H1 (cell line): ENCODE measurements at regions not wholly inside any gene's neighbourhood (a gene's known extent, or its start where the extent isn't known, plus 50 kb on each side); places are given as distances from the start of the nearest gene placed in this dataset.

ENCODE experiments used
- CTCF ChIA-PET: fragments of 300-600 bp; sonication (Branson Sonifier 250); formaldehyde crosslinking; loops from one replicate; lab custom pipeline; 2021; ENCODE audit not compliant: partially characterized antibody; lab: Charles Lee
- POLR2A ChIA-PET: fragments of 300-600 bp; sonication (Branson Sonifier 250); formaldehyde crosslinking; loops from one replicate; lab custom pipeline; 2021; ENCODE audit warnings: inconsistent platforms; ENCODE audit not compliant: partially characterized antibody; lab: Charles Lee
- DNase-seq, 2 experiments: peaks; one replicate each; pipeline versions ENCODE4 v3.0.0 to v3.0.0-alpha.2; 2010 to 2022; ENCODE audit warnings: low spot score in 2 of 2, low read depth in 1 of 2, mixed read lengths in 1 of 2
- FAIRE-seq: peaks from 2 replicates; lab custom pipeline; 2011; peaks lifted over from hg19 to GRCh38; lab: Jason Lieb, UNC
- H2AFZ ChIP-seq: 2 replicates; pipeline ENCODE4 v1.8.1; 2012; ENCODE audit warnings: low read length, inconsistent platforms
- H2AK5ac ChIP-seq: 2 replicates; pipeline ENCODE4 v1.6.1; 2013; ENCODE audit warnings: low read depth, low read length
- H2BK120ac ChIP-seq: replicated peaks from 2 replicates; pipeline ENCODE3; 2013; ENCODE audit warnings: low read depth, low read length, inconsistent platforms
- H2BK12ac ChIP-seq: 2 replicates; pipeline ENCODE4 v1.6.1; 2013; ENCODE audit warnings: low read depth, low read length
- H2BK15ac ChIP-seq: 2 replicates; pipeline ENCODE4 v1.6.1; 2013; ENCODE audit warnings: low read length
- H2BK20ac ChIP-seq: 2 replicates; pipeline ENCODE4 v1.6.1; 2013; ENCODE audit warnings: low read length
- H2BK5ac ChIP-seq: 2 replicates; pipeline ENCODE4 v1.6.1; 2013; ENCODE audit warnings: low read depth, low read length
- H3K14ac ChIP-seq: 2 replicates; pipeline ENCODE4 v1.6.1; 2013; ENCODE audit warnings: inconsistent platforms; ENCODE audit not compliant: insufficient read length
- H3K18ac ChIP-seq: 2 replicates; pipeline ENCODE4 v1.6.1; 2013; ENCODE audit warnings: low read length; ENCODE audit errors: extremely low read depth
- H3K23ac ChIP-seq: 2 replicates; pipeline ENCODE4 v1.6.1; 2013; ENCODE audit warnings: inconsistent platforms; ENCODE audit not compliant: insufficient read length
- H3K23me2 ChIP-seq: 2 replicates; pipeline ENCODE4 v1.6.1; 2013; ENCODE audit warnings: low read depth, low read length
- H3K27ac ChIP-seq: 2 replicates; pipeline ENCODE4 v1.6.1; 2011; ENCODE audit warnings: low read depth, low read length, inconsistent platforms
- H3K27me3 ChIP-seq, 4 experiments: replicated peaks in 1 of 4; 1 replicate in 1 of 4; 2 replicates in 3 of 4; pipeline versions ENCODE4 v1.6.1 to v1.8.1; 2011 to 2013; ENCODE audit warnings: low read length in 3 of 4, mild to moderate bottlenecking in 3 of 4, inconsistent platforms in 2 of 4, mixed read lengths in 2 of 4, moderate library complexity in 1 of 4; ENCODE audit not compliant: control insufficient read depth in 3 of 4, insufficient read depth in 3 of 4; ENCODE audit errors: extremely low read depth in 1 of 4
- H3K36me3 ChIP-seq, 4 experiments: 2 replicates each; pipeline versions ENCODE4 v1.6.1 to v1.8.1; 2011 to 2013; ENCODE audit warnings: mild to moderate bottlenecking in 4 of 4, low read length in 3 of 4, moderate library complexity in 2 of 4, control low read depth in 1 of 4, inconsistent platforms in 1 of 4; ENCODE audit not compliant: insufficient read depth in 4 of 4, control insufficient read depth in 2 of 4
- H3K4ac ChIP-seq: replicated peaks from 2 replicates; pipeline ENCODE3; 2013; ENCODE audit warnings: low read length, low read depth, mixed read lengths, inconsistent platforms; ENCODE audit not compliant: insufficient read length
- H3K4me1 ChIP-seq, 4 experiments: replicated peaks in 1 of 4; 1 replicate in 1 of 4; 2 replicates in 3 of 4; pipeline versions ENCODE4 v1.6.1 to v1.8.1; 2011 to 2013; ENCODE audit warnings: low read length in 3 of 4, inconsistent platforms in 2 of 4, mixed read lengths in 1 of 4; ENCODE audit not compliant: insufficient read depth in 4 of 4, control insufficient read depth in 3 of 4
- H3K4me2 ChIP-seq, 2 experiments: 2 replicates each; pipeline versions ENCODE4 v1.6.1 to v1.8.1; 2011 to 2013; ENCODE audit warnings: low read depth in 2 of 2, low read length in 2 of 2, control low read depth in 1 of 2, inconsistent platforms in 1 of 2, mild to moderate bottlenecking in 1 of 2; ENCODE audit not compliant: insufficient read depth in 1 of 2
- H3K4me3 ChIP-seq, 4 experiments: fragments of 200-600, 300-600 bp in 1 of 4; sonication (generic), shearing (Covaris generic), sonication (Bioruptor Twin) in 1 of 4; 2 replicates each; pipeline versions ENCODE4 v1.5.1 to v1.8.1; 2011 to 2016; ENCODE audit warnings: low read length in 4 of 4, low read depth in 3 of 4, control low read depth in 2 of 4, inconsistent platforms in 2 of 4, mild to moderate bottlenecking in 2 of 4, mixed read lengths in 1 of 4, moderate library complexity in 1 of 4; ENCODE audit not compliant: insufficient read depth in 2 of 4; ENCODE audit errors: extremely low read depth in 1 of 4
- H3K56ac ChIP-seq: replicated peaks from 2 replicates; pipeline ENCODE3; 2013; ENCODE audit warnings: low read depth, mild to moderate bottlenecking, mixed read lengths, low read length, inconsistent platforms; ENCODE audit not compliant: insufficient read length
- H3K79me1 ChIP-seq: 2 replicates; pipeline ENCODE4 v1.6.1; 2013; ENCODE audit warnings: low read depth, low read length, control low read depth
- H3K79me2 ChIP-seq, 2 experiments: 2 replicates each; pipeline versions ENCODE4 v1.6.1 to v1.8.1; 2012 to 2013; ENCODE audit warnings: low read length in 2 of 2, mild to moderate bottlenecking in 2 of 2, inconsistent platforms in 1 of 2; ENCODE audit not compliant: insufficient read depth in 2 of 2, control insufficient read depth in 1 of 2
- H3K9ac ChIP-seq, 4 experiments: replicated peaks in 1 of 4; 1 replicate in 1 of 4; 2 replicates in 3 of 4; pipeline versions ENCODE4 v1.6.1 to v1.8.1; 2011 to 2013; ENCODE audit warnings: low read depth in 3 of 4, low read length in 3 of 4, control low read depth in 2 of 4, mild to moderate bottlenecking in 2 of 4, moderate library complexity in 2 of 4, inconsistent platforms in 1 of 4; ENCODE audit errors: extremely low read depth in 1 of 4
- H3K9me3 ChIP-seq, 2 experiments: 2 replicates each; pipeline versions ENCODE4 v1.6.1 to v1.8.1; 2012 to 2013; ENCODE audit warnings: mild to moderate bottlenecking in 2 of 2, moderate library complexity in 2 of 2, control low read depth in 1 of 2, inconsistent platforms in 1 of 2, low read depth in 1 of 2, low read length in 1 of 2, mixed read lengths in 1 of 2; ENCODE audit not compliant: insufficient read depth in 2 of 2
- H4K20me1 ChIP-seq, 2 experiments: replicated peaks in 1 of 2; 2 replicates each; pipeline versions ENCODE3 to v1.8.1; 2011 to 2013; ENCODE audit warnings: inconsistent platforms in 2 of 2, low read length in 2 of 2, mild to moderate bottlenecking in 1 of 2; ENCODE audit not compliant: insufficient read depth in 2 of 2, control insufficient read depth in 1 of 2
- H4K5ac ChIP-seq: 2 replicates; pipeline ENCODE4 v1.6.1; 2013; ENCODE audit warnings: low read length, low read depth, mixed read lengths, inconsistent platforms; ENCODE audit not compliant: insufficient read length
- H4K8ac ChIP-seq: 2 replicates; pipeline ENCODE4 v1.8.0; 2013; ENCODE audit warnings: mild to moderate bottlenecking, moderate library complexity, low read length, inconsistent platforms; ENCODE audit not compliant: insufficient read depth; ENCODE audit errors: extremely low read depth
- H4K91ac ChIP-seq: replicated peaks from 2 replicates; pipeline ENCODE3; 2013; ENCODE audit warnings: low read length, mixed read lengths, inconsistent platforms; ENCODE audit not compliant: insufficient read length
- ATF2 ChIP-seq: IDR thresholded peaks from 2 replicates; pipeline ENCODE4 v1.6.1; 2012; ENCODE audit warnings: low read length, inconsistent platforms
- CHD1 ChIP-seq: IDR thresholded peaks from 2 replicates; pipeline ENCODE4 v1.6.1; 2012; ENCODE audit warnings: low read depth, low read length, improper control_type of control experiment
- CTBP2 ChIP-seq: IDR thresholded peaks from 2 replicates; pipeline ENCODE4 v1.7.0; 2011; ENCODE audit warnings: borderline replicate concordance, mild to moderate bottlenecking, moderate library complexity, mixed read lengths, low read length; ENCODE audit not compliant: insufficient read depth, insufficient read length
- KDM1A ChIP-seq: fragments of 200-600, 300-600 bp; sonication (generic); IDR thresholded peaks from 2 replicates; pipeline ENCODE4 v1.7.1; 2016; ENCODE audit warnings: mild to moderate bottlenecking, low read length, borderline replicate concordance
- KDM4A ChIP-seq: IDR thresholded peaks from one replicate; pipeline ENCODE4 v1.7.1; 2012; ENCODE audit warnings: low read depth, mild to moderate bottlenecking, moderate library complexity, low read length, inconsistent platforms; ENCODE audit not compliant: severe bottlenecking
- PHF8 ChIP-seq: fragments of 200-600 bp; sonication (generic); conservative IDR thresholded peaks from 2 replicates; pipeline ENCODE4 v1.7.1; 2012; ENCODE audit warnings: low read depth, mild to moderate bottlenecking, inconsistent platforms, low read length, moderate library complexity
- RFX5 ChIP-seq: IDR thresholded peaks from 2 replicates; pipeline ENCODE4 v1.6.1; 2011; ENCODE audit warnings: low read depth, low read length, improper control_type of control experiment, borderline replicate concordance
- RNF2 ChIP-seq: fragments of 200-900, 300-1000 bp; sonication (generic); IDR thresholded peaks from 2 replicates; pipeline ENCODE4 v1.7.1; 2016; ENCODE audit warnings: borderline replicate concordance, low read depth, mild to moderate bottlenecking, antibody characterized with exemption, low read length; ENCODE audit not compliant: poor library complexity, severe bottlenecking; ENCODE audit errors: missing control alignments
- SAP30 ChIP-seq: fragments of 300-600 bp; sonication (generic); IDR thresholded peaks from 2 replicates; pipeline ENCODE4 v1.7.1; 2012; ENCODE audit warnings: low read length, moderate library complexity, mild to moderate bottlenecking, inconsistent platforms; ENCODE audit not compliant: insufficient read depth, insufficient replicate concordance
- SUZ12 ChIP-seq: fragments of 200-600 bp; sonication (generic); IDR thresholded peaks from 2 replicates; pipeline ENCODE4 v1.6.1; 2012; ENCODE audit warnings: mild to moderate bottlenecking, inconsistent platforms, low read length, moderate library complexity, mixed read lengths
- WGBS, 2 experiments: shearing (Covaris generic) in 1 of 2; methylation state at CpG; one replicate each; pipeline versions ENCODE4 v1.1.6 to v1.1.7; 2013 to 2015; ENCODE audit warnings: low lambda C conversion rate in 2 of 2, mixed read lengths in 2 of 2, inconsistent platforms in 1 of 2, low coverage in 1 of 2, missing lambda C conversion rate in 1 of 2; ENCODE audit not compliant: insufficient replicate concordance in 2 of 2, insufficient coverage in 1 of 2, insufficient read length in 1 of 2; ENCODE audit errors: extremely low coverage in 1 of 2, missing lambda C conversion rate in 1 of 2; 5-methylcytosine and 5-hydroxymethylcytosine counted together

DNA sequence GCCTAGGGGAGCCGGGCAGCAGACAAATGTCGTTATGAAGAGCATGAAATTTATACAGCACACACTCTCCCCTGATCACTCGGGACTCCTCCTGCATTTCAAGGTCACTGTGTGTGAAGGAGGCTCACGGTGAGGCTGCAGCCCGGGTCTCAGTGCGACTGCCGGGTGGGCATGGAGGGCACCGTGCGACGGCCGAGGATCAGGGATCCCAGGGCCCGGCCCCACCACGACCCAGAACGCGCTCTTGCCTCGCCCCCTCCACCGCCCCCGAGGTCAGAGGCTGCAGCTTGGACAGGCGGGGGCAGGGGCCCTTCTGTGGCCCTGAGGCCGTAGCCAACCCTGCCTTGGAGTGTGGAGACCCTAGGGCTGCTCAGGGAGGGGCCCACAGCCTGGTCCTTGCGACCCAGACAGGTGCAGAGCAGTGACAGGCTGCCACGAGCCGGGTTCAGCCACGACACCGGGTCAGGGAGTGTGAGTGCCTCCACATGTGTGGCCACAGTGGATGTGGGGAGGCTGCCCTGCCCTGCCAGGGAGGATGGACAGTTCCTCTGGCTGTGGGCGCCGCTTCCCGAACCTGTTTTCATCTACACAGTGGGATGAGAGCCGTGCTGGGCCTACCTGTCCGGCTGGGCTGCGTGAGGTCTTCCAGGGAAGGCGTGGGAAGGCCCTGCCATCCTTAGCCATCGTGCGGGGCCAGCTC, 89.3 kb upstream of the NKX1-1 start:
- Histone ChIP-seq H3K9me3 (no peaks in the 10 kb centered on the region), H3K27me3 (no peaks in the 10 kb centered on the region), H2BK20ac (no peak overlapping the region), H3K4me3 (no peak overlapping the region), H3K4me1 (no peaks in the 10 kb centered on the region), H4K20me1 (peaks cover 0 to 7% of the 10 kb centered on the region in 2 experiments), H2AFZ (no peak overlapping the region), H3K18ac (no peak overlapping the region), H2AK5ac (no peak overlapping the region), H2BK5ac (no peak overlapping the region; the same call in 1 of the 2 replicates), H3K14ac (no peak overlapping the region), H3K79me1 (no peaks in the 10 kb centered on the region), H3K27ac (no peak overlapping the region; the same call in 1 of the 2 replicates), H3K79me2 (no peaks in the 10 kb centered on the region), H2BK15ac (no peak overlapping the region), H4K5ac (no peak overlapping the region), H2BK120ac (no peak overlapping the region), H3K23me2 (peaks cover 11% of the 10 kb centered on the region; the same call in 1 of the 2 replicates), H3K9ac (no peak overlapping the region), H3K36me3 (no peaks in the 10 kb centered on the region), H3K4me2 (no peak overlapping the region), H4K91ac (no peak overlapping the region), H3K4ac (no peak overlapping the region), H4K8ac (no peak overlapping the region), H3K23ac (no peak overlapping the region), H2BK12ac (no peak overlapping the region), H3K56ac (no peak overlapping the region)
- DNase-seq (no peak), FAIRE-seq (no peak)
- WGBS, 2 experiments: 86% methylated on average over 29 of the region's 34 CpGs; no CpG with 5 or more reads in 1 of the 2 experiments
- CTCF ChIA-PET: no interaction called here
- POLR2A ChIA-PET: no interaction called here
- TF ChIP-seq SAP30 (no peak), KDM4A (no peak), SUZ12 (no peak), RFX5 (no peak), CHD1 (no peak), ATF2 (no peak), CTBP2 (no peak), PHF8 (no peak), KDM1A (no peak), RNF2 (no peak)
